ENCODE measurements at regions not wholly inside any gene's neighbourhood (a gene's known extent, or its start where the extent isn't known, plus 50 kb on each side); places are given as distances from the start of the nearest gene placed in this dataset.
"Not testable (repeated sequence)": the region's sequence is repeated elsewhere in the genome, so short reads cannot be mapped to it uniquely, and the experiment has no call there.

DNA sequence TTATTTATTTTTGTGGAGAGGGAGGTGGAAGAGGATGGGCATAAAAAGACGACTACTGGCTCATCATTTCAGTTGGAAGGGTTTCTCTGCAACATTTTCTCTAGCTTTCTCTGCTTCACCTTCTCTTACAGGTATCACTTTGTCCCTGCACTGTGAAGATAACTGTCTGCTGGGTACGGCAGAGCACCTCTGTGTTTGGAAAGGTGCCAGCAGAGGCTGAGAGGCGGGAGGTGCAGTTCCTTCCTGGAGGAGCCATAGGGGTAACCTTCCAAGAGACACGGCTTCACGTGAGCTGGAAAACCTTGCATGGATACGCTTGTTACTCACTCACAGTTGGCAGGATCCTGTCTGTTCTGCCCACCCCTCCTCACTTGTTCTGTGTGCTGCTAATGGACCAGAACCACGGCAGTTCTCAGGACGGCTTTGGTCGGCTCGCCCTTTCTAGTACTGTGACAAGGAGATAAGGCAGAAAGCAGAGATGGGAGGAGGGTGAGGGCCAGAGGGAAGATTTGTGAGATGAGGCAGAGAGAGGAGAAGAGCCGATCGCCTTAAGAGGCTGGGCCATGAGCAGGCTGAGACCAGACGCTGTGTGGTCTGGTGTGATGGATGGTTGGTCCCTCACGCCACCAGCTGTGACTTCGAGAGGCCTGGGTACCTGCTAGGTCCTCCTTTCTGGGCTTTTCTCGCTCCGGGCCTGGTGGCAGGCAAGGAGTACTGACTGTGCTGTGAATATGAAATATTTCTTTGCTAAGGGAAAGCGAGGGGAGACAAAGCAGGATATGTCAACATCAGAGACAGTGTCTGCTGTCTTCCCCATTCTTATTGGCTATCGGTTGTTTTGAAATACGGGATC lies 66.8 kb downstream of the MRPL57 start:
- no peak for DNase-seq
- no peaks in the 10 kb centered on the region for H4K20me1 ChIP-seq (ENCODE audit: insufficient read depth)
- 70% methylated on average over 20 of the region's 20 CpGs for WGBS (ENCODE audit: low lambda C conversion rate)
- no peaks in the 10 kb centered on the region; the same call in 1 of the 2 replicates for H3K27me3 ChIP-seq (ENCODE audit: insufficient read depth)
- H3K4me3 ChIP-seq (ENCODE audit: low read depth in 2 of 2, low read length in 1 of 2), result no peak overlapping the region
- no peak overlapping the region for H3K27ac ChIP-seq (ENCODE audit: low read depth in 2 of 2, low read length in 1 of 2)
- CTCF ChIA-PET, result interaction anchor here (1.5 kb wide), 1 partner anchor 236 kb away, joined by 6 read pairs; no protein-coding TSS in a partner anchor
- H3K9me3 ChIP-seq, result no peaks in the 10 kb centered on the region
- no peaks in the 10 kb centered on the region for H3K9me2 ChIP-seq
- H3K79me2 ChIP-seq (ENCODE audit: insufficient read depth), result no peaks in the 10 kb centered on the region
- H2AFZ ChIP-seq (ENCODE audit: low read depth), result no peak overlapping the region
- H3F3A ChIP-seq (replicated peaks; ENCODE audit: insufficient read depth), result no peaks in the 10 kb centered on the region
- no peak overlapping the region for H3K4me2 ChIP-seq
- H3K36me3 ChIP-seq (replicated peaks in 1 of 2; ENCODE audit: control insufficient read depth in 1 of 2, insufficient read depth in 2 of 2, low read length in 1 of 2), result no peaks in the 10 kb centered on the region
- H3K4me1 ChIP-seq (ENCODE audit: control insufficient read depth in 1 of 2, insufficient read depth in 2 of 2, low read depth in 1 of 2, low read length in 1 of 2), result no peaks in the 10 kb centered on the region
- H3K9ac ChIP-seq, result no peak overlapping the region
- TF ChIP-seq RFX5 (IDR thresholded peaks at IDR 0.05; ENCODE audit: low read length), result no peak
- TF ChIP-seq CHD2 (IDR thresholded peaks at IDR 0.05; ENCODE audit: low read length, partially characterized antibody), result no peak
- no peak for TF ChIP-seq RAD21 (IDR thresholded peaks at IDR 0.05; ENCODE audit: low read length)
- no peak for TF ChIP-seq EZH2phosphoT487 (IDR thresholded peaks at IDR 0.05; ENCODE audit: borderline replicate concordance, low read depth)
- POLR2A ChIA-PET, result no interaction called here

DNA sequence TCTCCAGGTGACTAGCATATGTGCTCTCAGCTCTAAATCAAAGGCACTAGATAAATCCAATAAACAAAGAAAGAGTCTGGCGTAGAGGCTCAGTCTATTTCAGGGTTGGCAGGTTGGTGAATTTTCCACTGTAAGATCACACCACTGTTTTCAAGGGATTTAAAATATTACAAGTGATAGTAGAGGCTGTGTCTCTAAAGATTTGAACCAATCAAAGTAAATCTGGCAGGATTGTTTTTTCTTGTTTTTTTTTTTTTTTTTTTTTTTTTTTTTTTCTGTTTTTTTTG lies 67.4 kb downstream of the MRPL57 start:
- H3F3A ChIP-seq (replicated peaks; ENCODE audit: insufficient read depth); H4K20me1 ChIP-seq (ENCODE audit: insufficient read depth); H3K9me3 ChIP-seq; H3K27ac ChIP-seq (ENCODE audit: low read depth in 2 of 2, low read length in 1 of 2); H3K36me3 ChIP-seq (replicated peaks in 1 of 2; ENCODE audit: control insufficient read depth in 1 of 2, insufficient read depth in 2 of 2, low read length in 1 of 2); H3K4me1 ChIP-seq (ENCODE audit: control insufficient read depth in 1 of 2, insufficient read depth in 2 of 2, low read depth in 1 of 2, low read length in 1 of 2); H3K9ac ChIP-seq; H2AFZ ChIP-seq (ENCODE audit: low read depth); H3K4me3 ChIP-seq (ENCODE audit: low read depth in 2 of 2, low read length in 1 of 2); CTCF ChIA-PET; H3K79me2 ChIP-seq (ENCODE audit: insufficient read depth); POLR2A ChIA-PET; H3K27me3 ChIP-seq (ENCODE audit: insufficient read depth); H3K9me2 ChIP-seq; DNase-seq; H3K4me2 ChIP-seq: not testable (repeated sequence)
- 90% methylated on average over 1 of the region's 1 CpG for WGBS (ENCODE audit: low lambda C conversion rate)

DNA sequence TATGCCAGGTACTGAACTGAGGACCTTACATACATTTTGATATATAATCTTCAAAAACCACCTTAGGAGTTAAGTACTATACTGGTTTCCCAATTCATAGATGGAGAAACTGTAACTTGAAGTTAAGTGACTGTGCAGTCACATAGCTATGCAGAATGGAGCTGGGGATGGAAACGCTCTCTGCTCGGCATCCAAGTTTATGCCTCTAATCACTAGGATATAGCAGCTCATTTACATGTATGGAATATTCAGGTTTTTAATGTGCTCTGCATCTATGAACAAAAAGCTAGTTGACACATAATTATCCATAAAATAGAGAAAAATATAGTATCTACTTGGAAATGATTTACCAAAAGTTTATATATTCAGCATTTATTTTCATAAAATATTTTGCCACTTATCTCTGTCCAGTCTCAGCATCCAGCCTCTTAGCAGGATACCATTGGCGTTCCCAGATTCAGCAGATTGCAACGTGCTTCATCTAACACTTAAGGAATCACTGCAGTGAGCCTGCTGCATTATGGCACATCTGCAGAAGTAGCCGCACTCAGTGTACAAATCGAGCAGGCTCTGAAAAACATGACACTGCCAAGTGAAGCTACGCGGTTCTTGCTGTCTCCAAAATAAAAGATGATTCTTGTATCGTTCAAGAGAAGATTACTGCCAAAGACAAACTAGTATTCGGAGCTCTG lies 70.4 kb downstream of the MRPL57 start:
- no peaks in the 10 kb centered on the region for H3K36me3 ChIP-seq (replicated peaks in 1 of 2; ENCODE audit: control insufficient read depth in 1 of 2, insufficient read depth in 2 of 2, low read length in 1 of 2)
- H3K4me2 ChIP-seq, result no peak overlapping the region
- no peak overlapping the region for H3K27ac ChIP-seq (ENCODE audit: low read depth in 2 of 2, low read length in 1 of 2)
- ChIA-PET POLR2A (no interaction called here), CTCF (interaction anchor here (1.0 to 1.9 kb wide), 4 partner anchors 12 to 391 kb away, joined by 3 to 6 read pairs (median 3); no protein-coding TSS in a partner anchor)
- H3K27me3 ChIP-seq (ENCODE audit: insufficient read depth), result no peaks in the 10 kb centered on the region; the same call in 1 of the 2 replicates
- no peak for DNase-seq
- no peaks in the 10 kb centered on the region for H3K79me2 ChIP-seq (ENCODE audit: insufficient read depth)
- no peak overlapping the region for H3K9ac ChIP-seq
- no peaks in the 10 kb centered on the region for H3K9me2 ChIP-seq
- H3K9me3 ChIP-seq, result no peaks in the 10 kb centered on the region
- H3K4me3 ChIP-seq (ENCODE audit: low read depth in 2 of 2, low read length in 1 of 2), result no peak overlapping the region
- H4K20me1 ChIP-seq (ENCODE audit: insufficient read depth), result no peaks in the 10 kb centered on the region
- 57% methylated on average over 10 of the region's 10 CpGs for WGBS (ENCODE audit: low lambda C conversion rate)
- H2AFZ ChIP-seq (ENCODE audit: low read depth), result no peak overlapping the region
- no peaks in the 10 kb centered on the region for H3K4me1 ChIP-seq (ENCODE audit: control insufficient read depth in 1 of 2, insufficient read depth in 2 of 2, low read depth in 1 of 2, low read length in 1 of 2)
- TF ChIP-seq ELF1 (IDR thresholded peaks at IDR 0.05) (no peak), TAF1 (IDR thresholded peaks at IDR 0.05; ENCODE audit: borderline replicate concordance, low read depth, low read length) (no peak), GATA2 (CRISPR knock-in tag; IDR thresholded peaks at IDR 0.05) (no peak), MXI1 (IDR thresholded peaks at IDR 0.05; ENCODE audit: low read depth, low read length) (no peak), RXRA (IDR thresholded peaks at IDR 0.05; ENCODE audit: borderline replicate concordance, low read depth) (no peak), TEAD4 (IDR thresholded peaks at IDR 0.05; ENCODE audit: borderline replicate concordance, insufficient read depth) (no peak), SIN3A (IDR thresholded peaks at IDR 0.05; ENCODE audit: borderline replicate concordance, low read depth, low read length) (no peak), SMC3 (IDR thresholded peaks at IDR 0.05; ENCODE audit: low read depth, low read length) (no peak)
- TF ChIP-seq, protein P1, sequence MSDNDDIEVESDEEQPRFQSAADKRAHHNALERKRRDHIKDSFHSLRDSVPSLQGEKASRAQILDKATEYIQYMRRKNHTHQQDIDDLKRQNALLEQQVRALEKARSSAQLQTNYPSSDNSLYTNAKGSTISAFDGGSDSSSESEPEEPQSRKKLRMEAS (IDR thresholded peaks at IDR 0.05; ENCODE audit: low read depth), result no peak
- TF ChIP-seq, protein P2, sequence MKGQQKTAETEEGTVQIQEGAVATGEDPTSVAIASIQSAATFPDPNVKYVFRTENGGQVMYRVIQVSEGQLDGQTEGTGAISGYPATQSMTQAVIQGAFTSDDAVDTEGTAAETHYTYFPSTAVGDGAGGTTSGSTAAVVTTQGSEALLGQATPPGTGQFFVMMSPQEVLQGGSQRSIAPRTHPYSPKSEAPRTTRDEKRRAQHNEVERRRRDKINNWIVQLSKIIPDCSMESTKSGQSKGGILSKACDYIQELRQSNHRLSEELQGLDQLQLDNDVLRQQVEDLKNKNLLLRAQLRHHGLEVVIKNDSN (IDR thresholded peaks at IDR 0.05; ENCODE audit: borderline replicate concordance, low read depth), result no peak
- no peaks in the 10 kb centered on the region for H3F3A ChIP-seq (replicated peaks; ENCODE audit: insufficient read depth)

All from SK-N-SH (cell line).